Muscle layer of colon (tissue), 2 donors: ENCODE measurements at regions not wholly inside any gene's neighbourhood (a gene's known extent, or its start where the extent isn't known, plus 50 kb on each side); places are given as distances from the start of the nearest gene placed in this dataset.

Source experiments
- H3K27ac ChIP-seq: one replicate; pipeline ENCODE4 v1.7.0; 2013; ENCODE audit warnings: low read depth, mild to moderate bottlenecking, low read length, moderate library complexity
- H3K27me3 ChIP-seq, 2 donors: one replicate each; pipeline ENCODE4 v1.7.0; 2013; ENCODE audit warnings: low read length in 2 of 2, mild to moderate bottlenecking in 2 of 2; ENCODE audit not compliant: insufficient read depth in 2 of 2, control insufficient read depth in 1 of 2
- H3K36me3 ChIP-seq: one replicate; pipeline ENCODE4 v1.7.0; 2013; ENCODE audit warnings: mild to moderate bottlenecking, low read length; ENCODE audit not compliant: insufficient read depth
- H3K4me1 ChIP-seq: one replicate; pipeline ENCODE4 v1.7.0; 2013; ENCODE audit warnings: mild to moderate bottlenecking, low read length; ENCODE audit not compliant: insufficient read depth
- H3K4me3 ChIP-seq, 2 donors: one replicate each; pipeline ENCODE4 v1.7.0; 2013; ENCODE audit warnings: low read length in 2 of 2, low read depth in 1 of 2, mild to moderate bottlenecking in 1 of 2, moderate library complexity in 1 of 2
- H3K9ac ChIP-seq: one replicate; pipeline ENCODE4 v1.7.0; 2013; ENCODE audit warnings: low read length
- H3K9me3 ChIP-seq: one replicate; pipeline ENCODE4 v1.7.0; 2013; ENCODE audit warnings: mild to moderate bottlenecking, low read length
- donor health status: abdominal sarcoma.
- donor health status: Adenocarcinoma of cecum.

DNA sequence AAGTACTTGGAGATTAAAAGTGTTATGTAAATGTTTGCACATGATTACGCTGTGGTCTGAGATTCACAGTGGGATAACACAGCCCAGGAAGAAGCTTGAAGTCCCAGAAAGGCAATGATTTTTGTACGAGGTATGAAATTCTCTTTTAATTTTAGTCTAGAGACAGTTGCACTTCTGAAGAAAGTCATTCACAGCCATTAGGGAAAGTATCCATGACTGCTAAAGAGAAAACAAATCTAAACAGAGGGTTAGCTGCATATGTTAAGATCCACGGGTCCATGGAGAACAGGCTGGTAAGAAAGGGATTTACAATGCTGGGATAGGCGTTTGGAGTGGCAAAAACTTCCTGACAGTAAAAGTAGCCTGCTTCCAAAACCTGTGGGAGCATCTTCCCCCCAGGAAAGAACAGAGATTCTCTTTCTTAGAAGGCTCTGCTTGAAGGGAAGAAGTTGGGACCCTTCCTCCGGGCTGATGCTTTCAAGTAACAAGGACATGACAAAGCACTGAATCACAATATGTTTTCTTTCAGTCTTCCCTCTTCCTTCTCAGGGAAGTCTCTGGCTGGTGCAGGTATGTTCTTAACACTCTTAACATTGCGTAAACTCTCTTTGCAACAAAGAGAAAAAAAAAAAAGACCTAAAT is 220.8 kb upstream of the CELF2 start:
- Histone ChIP-seq H3K9ac (peak overlapping the region; percentile 40), H3K9me3 (no peaks in the 10 kb centered on the region), H3K4me3 (peak overlapping the region in 1 of 2 donors; percentile 24), H3K4me1 (peaks cover 37% of the 10 kb centered on the region), H3K27ac (peak overlapping the region; percentile 87), H3K36me3 (no peaks in the 10 kb centered on the region), H3K27me3 (no peaks in the 10 kb centered on the region)

- peak overlapping the region; percentile 87 for H3K27ac ChIP-seq
- H3K9ac ChIP-seq, result no peak overlapping the region
- no peaks in the 10 kb centered on the region for H3K9me3 ChIP-seq
- H3K27me3 ChIP-seq, result no peaks in the 10 kb centered on the region
- no peaks in the 10 kb centered on the region for H3K36me3 ChIP-seq
- peak overlapping the region in 1 of 2 donors; percentile 24 for H3K4me3 ChIP-seq
- H3K4me1 ChIP-seq, result peaks cover 32% of the 10 kb centered on the region
Measured at GRCh38 chr10:10797513-10797912, 220.2 kb upstream of the CELF2 start.

- Histone ChIP-seq H3K9me3 (no peaks in the 10 kb centered on the region), H3K4me3 (peak overlapping the region in 1 of 2 donors; percentile 24), H3K4me1 (peaks cover 35% of the 10 kb centered on the region), H3K27me3 (no peaks in the 10 kb centered on the region), H3K36me3 (no peaks in the 10 kb centered on the region), H3K27ac (peak overlapping the region; percentile 87), H3K9ac (peak overlapping the region; percentile 40)
Measured at GRCh38 chr10:10798102-10798863, 219.4 kb upstream of the CELF2 start.

- Histone ChIP-seq H3K36me3 (no peaks in the 10 kb centered on the region), H3K27me3 (no peaks in the 10 kb centered on the region), H3K4me3 (peak overlapping the region in 1 of 2 donors; percentile 24), H3K9ac (peak overlapping the region; percentile 40), H3K9me3 (no peaks in the 10 kb centered on the region), H3K4me1 (peaks cover 41% of the 10 kb centered on the region), H3K27ac (peak overlapping the region; percentile 87)
Measured at GRCh38 chr10:10798864-10799192, 218.8 kb upstream of the CELF2 start.

DNA sequence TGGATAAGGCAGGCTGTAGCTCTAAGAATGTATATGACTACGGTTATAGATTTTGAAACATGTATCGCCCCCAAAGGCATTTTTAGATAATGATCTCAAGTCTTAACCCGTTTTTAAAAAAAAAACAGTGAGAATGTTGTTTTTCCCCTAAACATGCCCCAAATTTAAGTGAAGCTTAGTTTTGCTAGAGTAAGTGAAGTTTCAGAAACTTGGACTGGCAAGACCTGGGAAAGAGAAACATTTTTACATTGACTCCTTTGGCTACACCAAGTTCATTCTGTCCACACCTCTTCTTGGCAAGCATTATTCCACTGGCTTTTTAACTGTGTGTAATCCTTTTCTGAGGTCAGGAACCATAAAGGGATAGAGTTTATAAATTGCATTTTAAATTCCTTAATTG is 216.7 kb upstream of the CELF2 start:
- Histone ChIP-seq H3K27me3 (no peaks in the 10 kb centered on the region), H3K4me1 (peaks cover 52% of the 10 kb centered on the region), H3K4me3 (no peak overlapping the region), H3K27ac (no peak overlapping the region), H3K36me3 (no peaks in the 10 kb centered on the region), H3K9me3 (no peaks in the 10 kb centered on the region), H3K9ac (no peak overlapping the region)

- Histone ChIP-seq H3K27ac (peak overlapping the region; percentile 27), H3K9me3 (no peaks in the 10 kb centered on the region), H3K9ac (no peak overlapping the region), H3K4me1 (peaks cover 38% of the 10 kb centered on the region), H3K36me3 (no peaks in the 10 kb centered on the region), H3K27me3 (no peaks in the 10 kb centered on the region), H3K4me3 (no peak overlapping the region)
Measured at GRCh38 chr10:10803278-10803677, 214.4 kb upstream of the CELF2 start.

DNA sequence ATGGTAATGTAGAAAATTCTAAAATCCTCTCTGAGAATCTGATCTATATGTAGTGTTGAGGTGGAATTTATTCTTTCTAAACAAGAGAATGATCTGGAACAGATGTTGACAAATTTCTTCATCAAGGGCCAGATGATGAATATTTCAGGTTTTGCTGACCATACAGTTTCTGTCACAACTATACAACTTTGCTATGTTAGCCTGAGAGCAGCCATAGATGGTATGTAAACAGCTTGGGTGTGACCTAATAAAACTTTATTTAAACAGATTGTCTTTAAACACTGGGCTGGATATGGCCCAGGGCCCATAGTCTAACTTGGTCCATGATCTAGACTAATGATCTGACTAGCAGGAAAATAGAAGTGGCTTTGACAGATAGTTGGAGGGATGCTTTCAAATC is 213.6 kb upstream of the CELF2 start:
- Histone ChIP-seq H3K36me3 (no peaks in the 10 kb centered on the region), H3K4me1 (peaks cover 33% of the 10 kb centered on the region), H3K27me3 (no peaks in the 10 kb centered on the region), H3K9ac (no peak overlapping the region), H3K4me3 (no peak overlapping the region), H3K27ac (peak overlapping the region; percentile 48), H3K9me3 (no peaks in the 10 kb centered on the region)

GRCh38 chr10:10804998-10805740 is 212.5 kb upstream of the CELF2 start:
- Histone ChIP-seq H3K36me3 (no peaks in the 10 kb centered on the region), H3K27me3 (no peaks in the 10 kb centered on the region), H3K9me3 (no peaks in the 10 kb centered on the region), H3K4me3 (no peak overlapping the region), H3K27ac (peak overlapping the region; percentile 48), H3K4me1 (peaks cover 32% of the 10 kb centered on the region), H3K9ac (no peak overlapping the region)

GRCh38 chr10:10807106-10807505 is 210.6 kb upstream of the CELF2 start:
- Histone ChIP-seq H3K4me3 (no peak overlapping the region), H3K9me3 (no peaks in the 10 kb centered on the region), H3K36me3 (no peaks in the 10 kb centered on the region), H3K27me3 (no peaks in the 10 kb centered on the region), H3K27ac (no peak overlapping the region), H3K9ac (no peak overlapping the region), H3K4me1 (peaks cover 32% of the 10 kb centered on the region)

DNA sequence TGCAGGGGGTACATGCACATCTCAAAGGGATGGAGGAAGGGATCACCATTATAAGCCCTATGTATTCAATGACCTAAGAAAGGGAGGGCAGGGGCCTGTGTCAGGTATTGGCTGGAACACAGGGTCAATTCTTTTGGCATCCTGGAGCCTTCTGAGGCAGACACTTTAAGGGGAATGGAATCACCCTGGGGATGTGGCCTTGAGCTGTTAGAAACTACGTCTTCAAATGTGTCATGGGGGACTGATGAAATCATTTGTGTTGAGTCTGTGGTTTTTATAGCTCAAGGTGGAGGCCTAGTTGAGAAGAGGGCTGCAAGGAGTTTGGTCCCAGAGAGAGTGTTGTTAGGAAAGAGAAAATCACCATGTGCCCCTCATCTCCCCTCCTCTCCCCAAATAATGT is 206.1 kb upstream of the CELF2 start:
- Histone ChIP-seq H3K4me3 (no peak overlapping the region), H3K9me3 (no peaks in the 10 kb centered on the region), H3K27me3 (no peaks in the 10 kb centered on the region), H3K27ac (no peak overlapping the region), H3K4me1 (peaks cover 6% of the 10 kb centered on the region), H3K9ac (no peak overlapping the region), H3K36me3 (no peaks in the 10 kb centered on the region)

- no peak overlapping the region for H3K9ac ChIP-seq
- no peaks in the 10 kb centered on the region for H3K9me3 ChIP-seq
- H3K27me3 ChIP-seq, result no peaks in the 10 kb centered on the region
- H3K36me3 ChIP-seq, result no peaks in the 10 kb centered on the region
- H3K4me3 ChIP-seq, result no peak overlapping the region
- H3K27ac ChIP-seq, result no peak overlapping the region
- no peaks in the 10 kb centered on the region for H3K4me1 ChIP-seq
Measured at GRCh38 chr10:10813656-10814055, 204.0 kb upstream of the CELF2 start.
